Right hindlimb (tissue), 1 donor: ENCODE measurements at regions not wholly inside any gene's neighbourhood (a gene's known extent, or its start where the extent isn't known, plus 50 kb on each side); places are given as distances from the start of the nearest gene placed in this dataset.
A peak's percentile ranks its signal among the peaks of the same experiment; 100 is the strongest.

Source experiments
- DNase-seq: peaks from one replicate; pipeline ENCODE4 v3.0.0-alpha.2; 2018

GRCh38 chr2:176650838-176651555, 381.8 kb downstream of the MTX2 start:
- no peak for DNase-seq

GRCh38 chr2:176652300-176653182, 383.3 kb downstream of the MTX2 start:
- no peak for DNase-seq

- peak; percentile 69 for DNase-seq
Measured at GRCh38 chr2:176653479-176654443, 384.5 kb downstream of the MTX2 start.

- no peak for DNase-seq
Measured at GRCh38 chr2:176656038-176656775, 387.0 kb downstream of the MTX2 start.

GRCh38 chr2:176656776-176657140, 387.5 kb downstream of the MTX2 start:
- DNase-seq, result no peak

- no peak for DNase-seq
Measured at GRCh38 chr2:176657393-176657792, 388.2 kb downstream of the MTX2 start.

- DNase-seq, result no peak
Measured at GRCh38 chr2:176658708-176659107, 389.5 kb downstream of the MTX2 start.

- DNase-seq, result no peak
Measured at GRCh38 chr2:176662753-176663152, 393.5 kb downstream of the MTX2 start.

- DNase-seq, result no peak
Measured at GRCh38 chr2:176664478-176664877, 395.2 kb downstream of the MTX2 start.

GRCh38 chr2:176665086-176665485, 395.8 kb downstream of the MTX2 start:
- DNase-seq, result no peak

- DNase-seq, result no peak
Measured at GRCh38 chr2:176668912-176669311, 399.7 kb downstream of the MTX2 start.

- no peak for DNase-seq
Measured at GRCh38 chr2:176669398-176670174, 400.3 kb downstream of the MTX2 start.

GRCh38 chr2:176675271-176675949, 406.2 kb downstream of the MTX2 start:
- DNase-seq, result no peak

- no peak for DNase-seq
Measured at GRCh38 chr2:176677746-176678265, 408.6 kb downstream of the MTX2 start.

- DNase-seq, result no peak
Measured at GRCh38 chr2:176678571-176678970, 409.3 kb downstream of the MTX2 start.

- no peak for DNase-seq
Measured at GRCh38 chr2:176679061-176679669, 409.9 kb downstream of the MTX2 start.

- no peak for DNase-seq
Measured at GRCh38 chr2:176680916-176681516, 411.8 kb downstream of the MTX2 start.

- no peak for DNase-seq
Measured at GRCh38 chr2:176681584-176682115, 412.4 kb downstream of the MTX2 start.

GRCh38 chr2:176682278-176682677, 413.0 kb downstream of the MTX2 start:
- DNase-seq, result no peak
